ENCODE measurements at regions not wholly inside any gene's neighbourhood (a gene's known extent, or its start where the extent isn't known, plus 50 kb on each side); places are given as distances from the start of the nearest gene placed in this dataset.

- H3K36me3 ChIP-seq (ENCODE audit: control insufficient read depth in 2 of 2, extremely low read depth in 1 of 2, insufficient read depth in 2 of 2, low read length in 2 of 2) = no peaks in the 10 kb centered on the region
- H3K9me1 ChIP-seq (ENCODE audit: control insufficient read depth, extremely low read depth, insufficient read depth, low read length) = no peaks in the 10 kb centered on the region
- no peak overlapping the region for H3K9ac ChIP-seq (ENCODE audit: control insufficient read depth, extremely low read depth, insufficient read depth, low read length)
- no peaks in the 10 kb centered on the region for H3K4me1 ChIP-seq (ENCODE audit: control insufficient read depth, extremely low read depth, insufficient read depth, low read length)
- H3K9me3 ChIP-seq (ENCODE audit: control insufficient read depth, low read depth, low read length) = no peaks in the 10 kb centered on the region
- no peak overlapping the region for H3K4me3 ChIP-seq (ENCODE audit: control insufficient read depth in 2 of 3, extremely low read depth in 1 of 3, insufficient read depth in 2 of 3, low read depth in 1 of 3, low read length in 3 of 3)
- H3K27me3 ChIP-seq (ENCODE audit: control insufficient read depth, extremely low read depth, insufficient read depth, low read length) = no peaks in the 10 kb centered on the region
- no peaks in the 10 kb centered on the region for H4K20me1 ChIP-seq (ENCODE audit: control insufficient read depth, extremely low read depth, insufficient read depth, low read length)
- H3K4me2 ChIP-seq (ENCODE audit: control insufficient read depth, extremely low read depth, insufficient read depth, low read depth, low read length) = no peak overlapping the region
- dilution Hi-C loops (cut with MboI; ENCODE audit: extremely low pct_ligation_motif_present, low sequenced_read_pairs) = no loop called here
- H3K79me2 ChIP-seq (ENCODE audit: control insufficient read depth, insufficient read depth, low read length) = no peaks in the 10 kb centered on the region
- no peak overlapping the region for H3K27ac ChIP-seq (ENCODE audit: control insufficient read depth, insufficient read depth, low read length)
- no peak for DNase-seq (ENCODE audit: low read depth, low spot score)
- no peak overlapping the region for H2AFZ ChIP-seq (ENCODE audit: control insufficient read depth, low read length)
- FAIRE-seq = no peak
- TF ChIP-seq EZH2 (IDR thresholded peaks at IDR 0.05; ENCODE audit: low read length) = no peak
- TF ChIP-seq, protein P1, sequence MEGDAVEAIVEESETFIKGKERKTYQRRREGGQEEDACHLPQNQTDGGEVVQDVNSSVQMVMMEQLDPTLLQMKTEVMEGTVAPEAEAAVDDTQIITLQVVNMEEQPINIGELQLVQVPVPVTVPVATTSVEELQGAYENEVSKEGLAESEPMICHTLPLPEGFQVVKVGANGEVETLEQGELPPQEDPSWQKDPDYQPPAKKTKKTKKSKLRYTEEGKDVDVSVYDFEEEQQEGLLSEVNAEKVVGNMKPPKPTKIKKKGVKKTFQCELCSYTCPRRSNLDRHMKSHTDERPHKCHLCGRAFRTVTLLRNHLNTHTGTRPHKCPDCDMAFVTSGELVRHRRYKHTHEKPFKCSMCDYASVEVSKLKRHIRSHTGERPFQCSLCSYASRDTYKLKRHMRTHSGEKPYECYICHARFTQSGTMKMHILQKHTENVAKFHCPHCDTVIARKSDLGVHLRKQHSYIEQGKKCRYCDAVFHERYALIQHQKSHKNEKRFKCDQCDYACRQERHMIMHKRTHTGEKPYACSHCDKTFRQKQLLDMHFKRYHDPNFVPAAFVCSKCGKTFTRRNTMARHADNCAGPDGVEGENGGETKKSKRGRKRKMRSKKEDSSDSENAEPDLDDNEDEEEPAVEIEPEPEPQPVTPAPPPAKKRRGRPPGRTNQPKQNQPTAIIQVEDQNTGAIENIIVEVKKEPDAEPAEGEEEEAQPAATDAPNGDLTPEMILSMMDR (optimal IDR thresholded peaks at IDR 0.05 in 1 of 3, IDR thresholded peaks at IDR 0.05 in 1 of 3, conservative IDR thresholded peaks at IDR 0.05 in 1 of 3; ENCODE audit: extremely low read depth in 1 of 3, insufficient read depth in 2 of 3, low read length in 3 of 3) = no peak
Observed at GRCh38 chr2:128446874-128447537, 128.3 kb upstream of the HS6ST1 start.

DNA sequence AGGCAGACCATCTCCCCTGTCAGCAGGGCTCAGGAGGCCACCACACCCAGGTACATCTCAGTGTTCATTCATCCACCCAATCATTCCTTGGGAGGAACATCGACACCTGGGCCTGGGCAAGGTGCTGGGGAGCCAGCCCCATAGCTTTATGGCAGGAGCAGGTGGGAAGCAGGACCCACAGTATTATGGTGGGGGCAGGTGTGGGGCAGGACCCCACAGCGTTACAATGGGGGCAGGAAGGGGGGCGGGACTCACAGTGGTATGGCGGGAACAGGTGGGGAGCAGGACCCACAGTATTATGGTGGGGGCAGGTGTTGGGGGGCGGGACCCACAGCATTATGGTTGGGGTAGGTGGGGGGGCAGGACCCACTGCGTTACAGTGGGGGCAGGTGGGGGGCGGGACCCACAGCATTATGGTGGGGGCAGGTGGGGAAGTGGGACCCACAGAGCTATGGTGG, 128.9 kb upstream of the HS6ST1 start:
- Histone ChIP-seq H3K4me2 (ENCODE audit: control insufficient read depth, extremely low read depth, insufficient read depth, low read depth, low read length) (no peak overlapping the region), H4K20me1 (ENCODE audit: control insufficient read depth, extremely low read depth, insufficient read depth, low read length) (no peaks in the 10 kb centered on the region), H3K9ac (ENCODE audit: control insufficient read depth, extremely low read depth, insufficient read depth, low read length) (no peak overlapping the region), H3K4me1 (ENCODE audit: control insufficient read depth, extremely low read depth, insufficient read depth, low read length) (no peaks in the 10 kb centered on the region), H3K27me3 (ENCODE audit: control insufficient read depth, extremely low read depth, insufficient read depth, low read length) (no peaks in the 10 kb centered on the region), H3K27ac (ENCODE audit: control insufficient read depth, insufficient read depth, low read length) (no peak overlapping the region), H3K9me1 (ENCODE audit: control insufficient read depth, extremely low read depth, insufficient read depth, low read length) (no peaks in the 10 kb centered on the region), H3K79me2 (ENCODE audit: control insufficient read depth, insufficient read depth, low read length) (no peaks in the 10 kb centered on the region), H2AFZ (ENCODE audit: control insufficient read depth, low read length) (no peak overlapping the region), H3K4me3 (ENCODE audit: control insufficient read depth in 2 of 3, extremely low read depth in 1 of 3, insufficient read depth in 2 of 3, low read depth in 1 of 3, low read length in 3 of 3) (no peak overlapping the region), H3K9me3 (ENCODE audit: control insufficient read depth, low read depth, low read length) (no peaks in the 10 kb centered on the region), H3K36me3 (ENCODE audit: control insufficient read depth in 2 of 2, extremely low read depth in 1 of 2, insufficient read depth in 2 of 2, low read length in 2 of 2) (no peaks in the 10 kb centered on the region)
- no peak for TF ChIP-seq EZH2 (IDR thresholded peaks at IDR 0.05; ENCODE audit: low read length)
- TF ChIP-seq, protein P1 (optimal IDR thresholded peaks at IDR 0.05 in 1 of 3, IDR thresholded peaks at IDR 0.05 in 1 of 3, conservative IDR thresholded peaks at IDR 0.05 in 1 of 3; ENCODE audit: extremely low read depth in 1 of 3, insufficient read depth in 2 of 3, low read length in 3 of 3) = no peak
- FAIRE-seq (no peak), DNase-seq (ENCODE audit: low read depth, low spot score) (no peak)
- dilution Hi-C loops (cut with MboI; ENCODE audit: extremely low pct_ligation_motif_present, low sequenced_read_pairs) = no loop called here
